Activated naive CD4-positive, alpha-beta T cell treated with anti-CD3 and anti-CD28 coated beads, Interleukin-2, amount 50 U/mL, for 24 hours (primary cell): ENCODE measurements at regions not wholly inside any gene's neighbourhood (a gene's known extent, or its start where the extent isn't known, plus 50 kb on each side); places are given as distances from the start of the nearest gene placed in this dataset.

Experiments
- H3K27ac Mint-ChIP-seq: one replicate; pipeline ENCODE4 v1.8.0; 2021; ENCODE audit warnings: mild to moderate bottlenecking, mixed read lengths
- H3K27me3 Mint-ChIP-seq: one replicate; pipeline ENCODE4 v1.8.0; 2021; ENCODE audit warnings: mixed read lengths
- H3K36me3 Mint-ChIP-seq: one replicate; pipeline ENCODE4 v1.8.0; 2021; ENCODE audit warnings: mixed read lengths
- H3K4me1 Mint-ChIP-seq: one replicate; pipeline ENCODE4 v1.8.0; 2021; ENCODE audit warnings: mixed read lengths
- H3K4me3 Mint-ChIP-seq: one replicate; pipeline ENCODE4 v1.8.0; 2021; ENCODE audit warnings: mild to moderate bottlenecking, mixed read lengths
- H3K9me3 Mint-ChIP-seq: one replicate; pipeline ENCODE4 v1.8.0; 2021; ENCODE audit warnings: mixed read lengths

GRCh38 chr2:42890791-42891355, 98.5 kb upstream of the HAAO start:
- Mint-ChIP-seq H3K9me3 (no peaks in the 10 kb centered on the region), H3K4me3 (no peak overlapping the region), H3K27me3 (peaks cover 2% of the 10 kb centered on the region), H3K27ac (no peak overlapping the region), H3K36me3 (no peaks in the 10 kb centered on the region), H3K4me1 (no peaks in the 10 kb centered on the region)

GRCh38 chr2:42888321-42889245, 96.2 kb upstream of the HAAO start:
- Mint-ChIP-seq H3K27ac (no peak overlapping the region), H3K4me1 (no peaks in the 10 kb centered on the region), H3K4me3 (no peak overlapping the region), H3K36me3 (no peaks in the 10 kb centered on the region), H3K9me3 (no peaks in the 10 kb centered on the region), H3K27me3 (peaks cover 2% of the 10 kb centered on the region)

GRCh38 chr2:42886921-42887320, 94.5 kb upstream of the HAAO start:
- peaks cover 2% of the 10 kb centered on the region for H3K27me3 Mint-ChIP-seq
- H3K4me3 Mint-ChIP-seq = no peak overlapping the region
- H3K9me3 Mint-ChIP-seq = no peaks in the 10 kb centered on the region
- H3K4me1 Mint-ChIP-seq = peaks cover 2% of the 10 kb centered on the region
- no peaks in the 10 kb centered on the region for H3K36me3 Mint-ChIP-seq
- no peak overlapping the region for H3K27ac Mint-ChIP-seq

- Mint-ChIP-seq H3K9me3 (no peaks in the 10 kb centered on the region), H3K4me3 (no peak overlapping the region), H3K27ac (no peak overlapping the region), H3K27me3 (no peaks in the 10 kb centered on the region), H3K4me1 (peaks cover 24% of the 10 kb centered on the region), H3K36me3 (no peaks in the 10 kb centered on the region)
Observed at GRCh38 chr2:42882756-42883155, 90.4 kb upstream of the HAAO start.

- Mint-ChIP-seq H3K27me3 (no peaks in the 10 kb centered on the region), H3K4me1 (peaks cover 24% of the 10 kb centered on the region), H3K27ac (peak overlapping the region; percentile 53), H3K9me3 (no peaks in the 10 kb centered on the region), H3K4me3 (no peak overlapping the region), H3K36me3 (no peaks in the 10 kb centered on the region)
Observed at GRCh38 chr2:42881732-42882131, 89.3 kb upstream of the HAAO start.

GRCh38 chr2:42880738-42881690, 88.6 kb upstream of the HAAO start:
- H3K36me3 Mint-ChIP-seq = no peaks in the 10 kb centered on the region
- no peaks in the 10 kb centered on the region for H3K27me3 Mint-ChIP-seq
- H3K9me3 Mint-ChIP-seq = no peaks in the 10 kb centered on the region
- no peak overlapping the region for H3K27ac Mint-ChIP-seq
- no peak overlapping the region for H3K4me3 Mint-ChIP-seq
- peaks cover 24% of the 10 kb centered on the region for H3K4me1 Mint-ChIP-seq

- H3K27ac Mint-ChIP-seq = no peak overlapping the region
- no peak overlapping the region for H3K4me3 Mint-ChIP-seq
- H3K9me3 Mint-ChIP-seq = no peaks in the 10 kb centered on the region
- peaks cover 24% of the 10 kb centered on the region for H3K4me1 Mint-ChIP-seq
- H3K36me3 Mint-ChIP-seq = no peaks in the 10 kb centered on the region
- H3K27me3 Mint-ChIP-seq = no peaks in the 10 kb centered on the region
Observed at GRCh38 chr2:42879913-42880737, 87.7 kb upstream of the HAAO start.

GRCh38 chr2:42879121-42879705, 86.8 kb upstream of the HAAO start:
- peaks cover 24% of the 10 kb centered on the region for H3K4me1 Mint-ChIP-seq
- no peaks in the 10 kb centered on the region for H3K27me3 Mint-ChIP-seq
- no peak overlapping the region for H3K27ac Mint-ChIP-seq
- no peaks in the 10 kb centered on the region for H3K36me3 Mint-ChIP-seq
- no peak overlapping the region for H3K4me3 Mint-ChIP-seq
- H3K9me3 Mint-ChIP-seq = no peaks in the 10 kb centered on the region

- Mint-ChIP-seq H3K4me1 (peaks cover 24% of the 10 kb centered on the region), H3K4me3 (no peak overlapping the region), H3K27ac (no peak overlapping the region), H3K36me3 (no peaks in the 10 kb centered on the region), H3K9me3 (no peaks in the 10 kb centered on the region), H3K27me3 (no peaks in the 10 kb centered on the region)
Observed at GRCh38 chr2:42878581-42878980, 86.2 kb upstream of the HAAO start.

GRCh38 chr2:42877936-42878335, 85.6 kb upstream of the HAAO start:
- no peaks in the 10 kb centered on the region for H3K27me3 Mint-ChIP-seq
- H3K9me3 Mint-ChIP-seq = no peaks in the 10 kb centered on the region
- peaks cover 24% of the 10 kb centered on the region for H3K4me1 Mint-ChIP-seq
- peak overlapping the region; percentile 55 for H3K27ac Mint-ChIP-seq
- no peak overlapping the region for H3K4me3 Mint-ChIP-seq
- no peaks in the 10 kb centered on the region for H3K36me3 Mint-ChIP-seq

GRCh38 chr2:42877511-42877910, 85.1 kb upstream of the HAAO start:
- H3K4me3 Mint-ChIP-seq = no peak overlapping the region
- peaks cover 24% of the 10 kb centered on the region for H3K4me1 Mint-ChIP-seq

GRCh38 chr2:42876326-42876751, 84.0 kb upstream of the HAAO start:
- no peaks in the 10 kb centered on the region for H3K9me3 Mint-ChIP-seq
- H3K27me3 Mint-ChIP-seq = no peaks in the 10 kb centered on the region
- no peak overlapping the region for H3K27ac Mint-ChIP-seq
- no peak overlapping the region for H3K4me3 Mint-ChIP-seq
- H3K4me1 Mint-ChIP-seq = peaks cover 20% of the 10 kb centered on the region
- no peaks in the 10 kb centered on the region for H3K36me3 Mint-ChIP-seq

More at GRCh38 chr2:42877511-42877910, 85.1 kb upstream of the HAAO start:
- Mint-ChIP-seq H3K36me3 (no peaks in the 10 kb centered on the region), H3K27me3 (no peaks in the 10 kb centered on the region), H3K9me3 (no peaks in the 10 kb centered on the region), H3K27ac (no peak overlapping the region)

GRCh38 chr2:42875880-42876279, 83.5 kb upstream of the HAAO start:
- no peak overlapping the region for H3K4me3 Mint-ChIP-seq
- no peaks in the 10 kb centered on the region for H3K9me3 Mint-ChIP-seq
- no peaks in the 10 kb centered on the region for H3K27me3 Mint-ChIP-seq
- no peaks in the 10 kb centered on the region for H3K36me3 Mint-ChIP-seq
- peaks cover 20% of the 10 kb centered on the region for H3K4me1 Mint-ChIP-seq
- H3K27ac Mint-ChIP-seq = no peak overlapping the region

- H3K36me3 Mint-ChIP-seq = no peaks in the 10 kb centered on the region
- no peak overlapping the region for H3K4me3 Mint-ChIP-seq
- no peak overlapping the region for H3K27ac Mint-ChIP-seq
- H3K4me1 Mint-ChIP-seq = peaks cover 20% of the 10 kb centered on the region
- H3K27me3 Mint-ChIP-seq = no peaks in the 10 kb centered on the region
- no peaks in the 10 kb centered on the region for H3K9me3 Mint-ChIP-seq
Observed at GRCh38 chr2:42874949-42875801, 82.8 kb upstream of the HAAO start.
